Renal pelvis (tissue), 1 donor: ENCODE measurements at regions not wholly inside any gene's neighbourhood (a gene's known extent, or its start where the extent isn't known, plus 50 kb on each side); places are given as distances from the start of the nearest gene placed in this dataset.
A peak's percentile ranks its signal among the peaks of the same experiment; 100 is the strongest.

ENCODE experiments used
- DNase-seq: peaks from one replicate; pipeline ENCODE4 v3.0.0-alpha.2; 2013

- no peak for DNase-seq
These were observed 75.0 kb downstream of the PTPDC1 start for GRCh38 chr9:94159069-94159939.

- no peak for DNase-seq
These were observed 76.6 kb downstream of the PTPDC1 start for GRCh38 chr9:94160594-94161501.

- no peak for DNase-seq
These were observed 77.4 kb downstream of the PTPDC1 start for GRCh38 chr9:94161673-94162072.

GRCh38 chr9:94164806-94165549, 80.7 kb downstream of the PTPDC1 start:
- DNase-seq: no peak

GRCh38 chr9:94165592-94166235, 81.5 kb downstream of the PTPDC1 start:
- peak; percentile 97 for DNase-seq

GRCh38 chr9:94166236-94166975, 82.1 kb downstream of the PTPDC1 start:
- DNase-seq: peak; percentile 100

- peak; percentile 90 for DNase-seq
These were observed 82.7 kb downstream of the PTPDC1 start for GRCh38 chr9:94166976-94167346.

GRCh38 chr9:94167376-94167890, 83.2 kb downstream of the PTPDC1 start:
- no peak for DNase-seq

GRCh38 chr9:94168203-94169000, 84.1 kb downstream of the PTPDC1 start:
- no peak for DNase-seq

- no peak for DNase-seq
These were observed 85.7 kb downstream of the PTPDC1 start for GRCh38 chr9:94169968-94170367.

GRCh38 chr9:94173632-94174031, 85.5 kb upstream of the ZNF169 start:
- no peak for DNase-seq

GRCh38 chr9:94174164-94174563, 84.9 kb upstream of the ZNF169 start:
- no peak for DNase-seq

- DNase-seq: no peak
These were observed 83.4 kb upstream of the ZNF169 start for GRCh38 chr9:94175669-94176068.

GRCh38 chr9:94176608-94177007, 82.5 kb upstream of the ZNF169 start:
- DNase-seq: no peak

- no peak for DNase-seq
These were observed 80.2 kb upstream of the ZNF169 start for GRCh38 chr9:94178927-94179326.

GRCh38 chr9:94181408-94182181, 77.5 kb upstream of the ZNF169 start:
- DNase-seq: no peak

- no peak for DNase-seq
These were observed 76.6 kb upstream of the ZNF169 start for GRCh38 chr9:94182532-94182931.

GRCh38 chr9:94183240-94183999, 75.7 kb upstream of the ZNF169 start:
- no peak for DNase-seq
